SIG-M5 (cell line): ENCODE measurements at regions not wholly inside any gene's neighbourhood (a gene's known extent, or its start where the extent isn't known, plus 50 kb on each side); places are given as distances from the start of the nearest gene placed in this dataset.

Experiments used
- DNase-seq: peaks from one replicate; lab custom pipeline; 2025; lab: John Stamatoyannopoulos, UW

- DNase-seq, result no peak
Measured at GRCh38 chr12:91793676-91794075, 352.0 kb downstream of the BTG1 start.

GRCh38 chr12:91792597-91792996 lies 353.0 kb downstream of the BTG1 start:
- no peak for DNase-seq

GRCh38 chr12:91786499-91787272 lies 359.0 kb downstream of the BTG1 start:
- no peak for DNase-seq

- DNase-seq, result no peak
Measured at GRCh38 chr12:91785655-91786498, 359.8 kb downstream of the BTG1 start.

- DNase-seq, result no peak
Measured at GRCh38 chr12:91781114-91781513, 364.5 kb downstream of the BTG1 start.

- no peak for DNase-seq
Measured at GRCh38 chr12:91778938-91779400, 366.7 kb downstream of the BTG1 start.

GRCh38 chr12:91778091-91778832 lies 367.4 kb downstream of the BTG1 start:
- no peak for DNase-seq

- DNase-seq, result no peak
Measured at GRCh38 chr12:91777268-91777992, 368.2 kb downstream of the BTG1 start.

GRCh38 chr12:91774434-91774921 lies 371.2 kb downstream of the BTG1 start:
- no peak for DNase-seq

GRCh38 chr12:91773749-91774429 lies 371.8 kb downstream of the BTG1 start:
- DNase-seq, result no peak

- no peak for DNase-seq
Measured at GRCh38 chr12:91772411-91772810, 373.2 kb downstream of the BTG1 start.

- no peak for DNase-seq
Measured at GRCh38 chr12:91769736-91770135, 375.9 kb downstream of the BTG1 start.

GRCh38 chr12:91767237-91767636 lies 378.4 kb downstream of the BTG1 start:
- DNase-seq, result no peak

- no peak for DNase-seq
Measured at GRCh38 chr12:91766454-91766853, 379.2 kb downstream of the BTG1 start.

- no peak for DNase-seq
Measured at GRCh38 chr12:91763654-91764370, 381.8 kb downstream of the BTG1 start.

GRCh38 chr12:91753649-91754048 lies 392.0 kb downstream of the BTG1 start:
- DNase-seq, result no peak

GRCh38 chr12:91746976-91747375 lies 398.7 kb downstream of the BTG1 start:
- no peak for DNase-seq

- no peak for DNase-seq
Measured at GRCh38 chr12:91744597-91744996, 401.0 kb downstream of the BTG1 start.

- DNase-seq, result no peak
Measured at GRCh38 chr12:91743704-91744321, 401.8 kb downstream of the BTG1 start.

- no peak for DNase-seq
Measured at GRCh38 chr12:91743280-91743679, 402.4 kb downstream of the BTG1 start.
